HL-60 (cell line): ENCODE measurements at regions not wholly inside any gene's neighbourhood (a gene's known extent, or its start where the extent isn't known, plus 50 kb on each side); places are given as distances from the start of the nearest gene placed in this dataset.

Source experiments
- DNase-seq, 2 experiments: peaks; one replicate each; pipeline ENCODE4 v3.0.0-alpha.2; 2010 to 2020; ENCODE audit warnings: low read depth in 1 of 2, low spot score in 1 of 2
- H3K27ac ChIP-seq: fragments of 250-450 bp; sonication (Bioruptor Pico); replicated peaks from 2 replicates; pipeline ENCODE4 v1.5.1; 2020; ENCODE audit warnings: mild to moderate bottlenecking, moderate library complexity
- H3K27me3 ChIP-seq: fragments of 250-450 bp; sonication (Bioruptor Pico); 2 replicates; pipeline ENCODE4 v1.5.1; 2021; ENCODE audit warnings: mild to moderate bottlenecking, moderate library complexity; ENCODE audit not compliant: insufficient read depth, poor library complexity, severe bottlenecking
- H3K4me3 ChIP-seq: replicated peaks from 2 replicates; pipeline ENCODE4 v1.5.1; 2011; ENCODE audit warnings: mild to moderate bottlenecking, control low read depth, low read length; ENCODE audit not compliant: insufficient read depth
- CTCF ChIP-seq: IDR thresholded peaks from one replicate; pipeline ENCODE4 v1.5.1; 2011; ENCODE audit warnings: low read length, control low read depth, inconsistent platforms; ENCODE audit not compliant: insufficient read depth
- GABPA ChIP-seq: IDR thresholded peaks from 2 replicates; pipeline ENCODE4 v1.6.1; 2012; ENCODE audit warnings: low read depth
- POLR2AphosphoS5 ChIP-seq: IDR thresholded peaks from 2 replicates; pipeline ENCODE4 v1.6.1; 2012; ENCODE audit warnings: low read depth
- REST ChIP-seq: IDR thresholded peaks from 2 replicates; pipeline ENCODE4 v1.6.1; 2012; ENCODE audit warnings: low read depth; ENCODE audit not compliant: insufficient replicate concordance
- SPI1 ChIP-seq: IDR thresholded peaks from 2 replicates; pipeline ENCODE4 v1.6.1; 2012; ENCODE audit warnings: low read depth, mild to moderate bottlenecking, borderline replicate concordance

GRCh38 chr11:112861356-112861755, 99.9 kb upstream of the NCAM1 start:
- TF ChIP-seq REST (no peak), POLR2AphosphoS5 (no peak), GABPA (no peak), SPI1 (no peak), CTCF (no peak)
- DNase-seq, result no peak
- H3K27ac ChIP-seq, result no peak overlapping the region
- no peaks in the 10 kb centered on the region for H3K27me3 ChIP-seq
- no peak overlapping the region for H3K4me3 ChIP-seq

DNA sequence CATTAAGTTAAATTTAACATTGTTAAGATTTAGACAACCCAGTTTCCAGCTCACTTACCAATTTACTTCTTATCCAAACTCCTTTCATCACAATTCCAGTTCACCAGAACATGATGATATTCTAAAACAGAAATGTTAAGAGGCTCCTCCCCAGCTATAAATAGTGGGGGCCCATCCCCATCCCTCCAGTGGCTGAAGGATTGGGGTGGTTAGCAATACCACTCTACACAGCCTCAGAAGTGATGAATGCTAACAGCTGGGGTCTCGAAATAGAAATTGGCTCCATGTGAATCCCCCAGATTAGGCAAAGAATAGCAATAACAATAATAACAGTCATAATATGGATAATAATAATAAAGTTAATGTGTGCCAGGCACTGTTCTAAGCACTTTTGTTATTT, 97.9 kb upstream of the NCAM1 start:
- Histone ChIP-seq H3K27me3 (no peaks in the 10 kb centered on the region), H3K4me3 (no peak overlapping the region), H3K27ac (no peak overlapping the region)
- TF ChIP-seq POLR2AphosphoS5 (no peak), REST (no peak), GABPA (no peak), SPI1 (no peak), CTCF (no peak)
- no peak for DNase-seq

- Histone ChIP-seq H3K27ac (no peak overlapping the region), H3K27me3 (no peaks in the 10 kb centered on the region), H3K4me3 (no peak overlapping the region)
- TF ChIP-seq SPI1, result no peak
- TF ChIP-seq POLR2AphosphoS5, result no peak
- no peak for TF ChIP-seq REST
- TF ChIP-seq GABPA, result no peak
- no peak for TF ChIP-seq CTCF
- no peak for DNase-seq
These were observed 96.5 kb upstream of the NCAM1 start for GRCh38 chr11:112864672-112865071.
